SK-N-SH treated with all-trans-retinoic acid at 6 μM for 48 hours (cell line): ENCODE measurements at regions not wholly inside any gene's neighbourhood (a gene's known extent, or its start where the extent isn't known, plus 50 kb on each side); places are given as distances from the start of the nearest gene placed in this dataset.

Source experiments
- ATAC-seq: fragments of 200-7000 bp; cut with Tn5 transposase; 3 replicates; pipeline ENCODE4 v1.9.1; 2020; ENCODE audit warnings: mild to moderate bottlenecking, moderate library complexity
- ARNTL ChIP-seq: fragments of 450-650 bp; formaldehyde crosslinking; IDR thresholded peaks from 2 replicates; pipeline ENCODE4 v1.5.0; 2020; ENCODE audit warnings: low read depth, mild to moderate bottlenecking, moderate library complexity, borderline replicate concordance
- BACH2 ChIP-seq: fragments of 250-450 bp; sonication (Bioruptor Pico); IDR thresholded peaks from 2 replicates; pipeline ENCODE4 v1.9.0; 2021; ENCODE audit warnings: mild to moderate bottlenecking, borderline replicate concordance
- CSDC2 ChIP-seq: fragments of 250-450 bp; sonication (Bioruptor Pico); IDR thresholded peaks from 2 replicates; pipeline ENCODE4 v1.5.0; 2020; ENCODE audit warnings: mild to moderate bottlenecking, moderate library complexity
- ESRRG ChIP-seq: fragments of 250-450 bp; sonication (Bioruptor Pico); IDR thresholded peaks from 2 replicates; pipeline ENCODE4 v1.6.1; 2021; ENCODE audit warnings: mild to moderate bottlenecking
- GLIS3 ChIP-seq: fragments of 250-450 bp; sonication (Bioruptor Pico); IDR thresholded peaks from 2 replicates; pipeline ENCODE4 v1.5.0; 2020; ENCODE audit warnings: mild to moderate bottlenecking, moderate library complexity
- ISL1 ChIP-seq: fragments of 250-450 bp; sonication (Bioruptor Pico); IDR thresholded peaks from 2 replicates; pipeline ENCODE4 v2.1.2; 2022; ENCODE audit warnings: mild to moderate bottlenecking, moderate library complexity
- OSR1 ChIP-seq: fragments of 250-450 bp; sonication (Bioruptor Pico); IDR thresholded peaks from 2 replicates; pipeline ENCODE4 v1.8.0; 2022; ENCODE audit warnings: moderate library complexity, mild to moderate bottlenecking, inconsistent platforms
- PPARA ChIP-seq: fragments of 250-450 bp; sonication (Bioruptor Pico); IDR thresholded peaks from 2 replicates; pipeline ENCODE4 v1.5.0; 2020; ENCODE audit warnings: mild to moderate bottlenecking, borderline replicate concordance
- RARB ChIP-seq: fragments of 250-450 bp; sonication (Bioruptor Pico); IDR thresholded peaks from 2 replicates; pipeline ENCODE4 v1.8.0; 2021; ENCODE audit warnings: mild to moderate bottlenecking, moderate library complexity
- TCF4 ChIP-seq: fragments of 250-450 bp; sonication (Bioruptor Pico); IDR thresholded peaks from 2 replicates; pipeline ENCODE4 v1.8.0; 2021; ENCODE audit warnings: mild to moderate bottlenecking, moderate library complexity, borderline replicate concordance
- TOX ChIP-seq: fragments of 250-450 bp; sonication (Bioruptor Pico); IDR thresholded peaks from 2 replicates; pipeline ENCODE4 v1.8.0; 2021; ENCODE audit warnings: mild to moderate bottlenecking, moderate library complexity, borderline replicate concordance
- ZFP30 ChIP-seq: fragments of 450-650 bp; formaldehyde crosslinking; IDR thresholded peaks from 2 replicates; pipeline ENCODE4 v1.5.0; 2022; ENCODE audit warnings: mild to moderate bottlenecking, moderate library complexity
- ZNF70 ChIP-seq: fragments of 450-650 bp; formaldehyde crosslinking; IDR thresholded peaks from 2 replicates; pipeline ENCODE4 v1.5.0; 2020; ENCODE audit warnings: mild to moderate bottlenecking, moderate library complexity
- ZNF8 ChIP-seq: fragments of 450-650 bp; formaldehyde crosslinking; IDR thresholded peaks from 2 replicates; pipeline ENCODE4 v1.5.0; 2020; ENCODE audit warnings: mild to moderate bottlenecking, moderate library complexity
- TF ChIP-seq, protein P1 (sequence below): fragments of 250-450 bp; sonication (Bioruptor Pico); IDR thresholded peaks from 2 replicates; pipeline ENCODE4 v1.5.1; 2021; ENCODE audit warnings: mild to moderate bottlenecking, moderate library complexity
- TF ChIP-seq, protein P2 (sequence below): fragments of 250-450 bp; sonication (Bioruptor Pico); IDR thresholded peaks from 2 replicates; pipeline ENCODE4 v1.8.0; 2020; ENCODE audit warnings: mild to moderate bottlenecking, moderate library complexity, borderline replicate concordance
- TF ChIP-seq, protein P3 (sequence below): fragments of 250-450 bp; sonication (Bioruptor Pico); IDR thresholded peaks from 2 replicates; pipeline ENCODE4 v1.5.0; 2020; ENCODE audit warnings: mild to moderate bottlenecking, moderate library complexity
- TF ChIP-seq, protein P4 (sequence below): fragments of 250-450 bp; sonication (Bioruptor Pico); IDR thresholded peaks from 2 replicates; pipeline ENCODE4 v1.8.0; 2021; ENCODE audit warnings: low read depth, mild to moderate bottlenecking, moderate library complexity, borderline replicate concordance

DNA sequence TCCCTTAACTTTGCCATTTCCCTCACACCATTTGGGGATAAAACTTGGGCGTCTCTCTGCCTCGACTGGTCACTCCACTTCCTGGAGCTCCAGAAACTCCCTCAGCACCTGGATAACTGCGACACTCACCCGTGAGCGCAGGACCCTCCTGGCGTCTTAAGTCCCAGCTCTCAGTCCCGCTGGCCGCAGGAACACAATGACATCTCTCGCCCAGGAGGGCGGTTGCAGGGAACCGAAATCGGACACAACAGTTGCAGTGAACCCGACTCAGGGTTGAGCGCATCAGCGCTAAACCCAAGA lies 370.9 kb upstream of the SMIM31 start:
- TF ChIP-seq GLIS3 (CRISPR knock-in tag) (no peak), PPARA (CRISPR knock-in tag) (no peak), RARB (CRISPR knock-in tag) (no peak), OSR1 (no peak), ZFP30 (CRISPR knock-in tag) (no peak), TOX (CRISPR knock-in tag) (no peak), TCF4 (CRISPR knock-in tag) (no peak), CSDC2 (no peak), ARNTL (CRISPR knock-in tag) (no peak), ZNF8 (no peak), ISL1 (CRISPR knock-in tag) (no peak), BACH2 (CRISPR knock-in tag) (no peak), ESRRG (CRISPR knock-in tag) (no peak), ZNF70 (CRISPR knock-in tag) (no peak)
- TF ChIP-seq, protein P1, sequence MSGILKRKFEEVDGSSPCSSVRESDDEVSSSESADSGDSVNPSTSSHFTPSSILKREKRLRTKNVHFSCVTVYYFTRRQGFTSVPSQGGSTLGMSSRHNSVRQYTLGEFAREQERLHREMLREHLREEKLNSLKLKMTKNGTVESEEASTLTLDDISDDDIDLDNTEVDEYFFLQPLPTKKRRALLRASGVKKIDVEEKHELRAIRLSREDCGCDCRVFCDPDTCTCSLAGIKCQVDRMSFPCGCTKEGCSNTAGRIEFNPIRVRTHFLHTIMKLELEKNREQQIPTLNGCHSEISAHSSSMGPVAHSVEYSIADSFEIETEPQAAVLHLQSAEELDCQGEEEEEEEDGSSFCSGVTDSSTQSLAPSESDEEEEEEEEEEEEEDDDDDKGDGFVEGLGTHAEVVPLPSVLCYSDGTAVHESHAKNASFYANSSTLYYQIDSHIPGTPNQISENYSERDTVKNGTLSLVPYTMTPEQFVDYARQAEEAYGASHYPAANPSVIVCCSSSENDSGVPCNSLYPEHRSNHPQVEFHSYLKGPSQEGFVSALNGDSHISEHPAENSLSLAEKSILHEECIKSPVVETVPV (CRISPR knock-in tag), result no peak
- TF ChIP-seq, protein P2, sequence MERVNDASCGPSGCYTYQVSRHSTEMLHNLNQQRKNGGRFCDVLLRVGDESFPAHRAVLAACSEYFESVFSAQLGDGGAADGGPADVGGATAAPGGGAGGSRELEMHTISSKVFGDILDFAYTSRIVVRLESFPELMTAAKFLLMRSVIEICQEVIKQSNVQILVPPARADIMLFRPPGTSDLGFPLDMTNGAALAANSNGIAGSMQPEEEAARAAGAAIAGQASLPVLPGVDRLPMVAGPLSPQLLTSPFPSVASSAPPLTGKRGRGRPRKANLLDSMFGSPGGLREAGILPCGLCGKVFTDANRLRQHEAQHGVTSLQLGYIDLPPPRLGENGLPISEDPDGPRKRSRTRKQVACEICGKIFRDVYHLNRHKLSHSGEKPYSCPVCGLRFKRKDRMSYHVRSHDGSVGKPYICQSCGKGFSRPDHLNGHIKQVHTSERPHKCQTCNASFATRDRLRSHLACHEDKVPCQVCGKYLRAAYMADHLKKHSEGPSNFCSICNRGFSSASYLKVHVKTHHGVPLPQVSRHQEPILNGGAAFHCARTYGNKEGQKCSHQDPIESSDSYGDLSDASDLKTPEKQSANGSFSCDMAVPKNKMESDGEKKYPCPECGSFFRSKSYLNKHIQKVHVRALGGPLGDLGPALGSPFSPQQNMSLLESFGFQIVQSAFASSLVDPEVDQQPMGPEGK (CRISPR knock-in tag), result no peak
- TF ChIP-seq, protein P3, sequence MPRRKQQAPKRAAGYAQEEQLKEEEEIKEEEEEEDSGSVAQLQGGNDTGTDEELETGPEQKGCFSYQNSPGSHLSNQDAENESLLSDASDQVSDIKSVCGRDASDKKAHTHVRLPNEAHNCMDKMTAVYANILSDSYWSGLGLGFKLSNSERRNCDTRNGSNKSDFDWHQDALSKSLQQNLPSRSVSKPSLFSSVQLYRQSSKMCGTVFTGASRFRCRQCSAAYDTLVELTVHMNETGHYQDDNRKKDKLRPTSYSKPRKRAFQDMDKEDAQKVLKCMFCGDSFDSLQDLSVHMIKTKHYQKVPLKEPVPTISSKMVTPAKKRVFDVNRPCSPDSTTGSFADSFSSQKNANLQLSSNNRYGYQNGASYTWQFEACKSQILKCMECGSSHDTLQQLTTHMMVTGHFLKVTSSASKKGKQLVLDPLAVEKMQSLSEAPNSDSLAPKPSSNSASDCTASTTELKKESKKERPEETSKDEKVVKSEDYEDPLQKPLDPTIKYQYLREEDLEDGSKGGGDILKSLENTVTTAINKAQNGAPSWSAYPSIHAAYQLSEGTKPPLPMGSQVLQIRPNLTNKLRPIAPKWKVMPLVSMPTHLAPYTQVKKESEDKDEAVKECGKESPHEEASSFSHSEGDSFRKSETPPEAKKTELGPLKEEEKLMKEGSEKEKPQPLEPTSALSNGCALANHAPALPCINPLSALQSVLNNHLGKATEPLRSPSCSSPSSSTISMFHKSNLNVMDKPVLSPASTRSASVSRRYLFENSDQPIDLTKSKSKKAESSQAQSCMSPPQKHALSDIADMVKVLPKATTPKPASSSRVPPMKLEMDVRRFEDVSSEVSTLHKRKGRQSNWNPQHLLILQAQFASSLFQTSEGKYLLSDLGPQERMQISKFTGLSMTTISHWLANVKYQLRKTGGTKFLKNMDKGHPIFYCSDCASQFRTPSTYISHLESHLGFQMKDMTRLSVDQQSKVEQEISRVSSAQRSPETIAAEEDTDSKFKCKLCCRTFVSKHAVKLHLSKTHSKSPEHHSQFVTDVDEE (CRISPR knock-in tag), result no peak
- TF ChIP-seq, protein P4, sequence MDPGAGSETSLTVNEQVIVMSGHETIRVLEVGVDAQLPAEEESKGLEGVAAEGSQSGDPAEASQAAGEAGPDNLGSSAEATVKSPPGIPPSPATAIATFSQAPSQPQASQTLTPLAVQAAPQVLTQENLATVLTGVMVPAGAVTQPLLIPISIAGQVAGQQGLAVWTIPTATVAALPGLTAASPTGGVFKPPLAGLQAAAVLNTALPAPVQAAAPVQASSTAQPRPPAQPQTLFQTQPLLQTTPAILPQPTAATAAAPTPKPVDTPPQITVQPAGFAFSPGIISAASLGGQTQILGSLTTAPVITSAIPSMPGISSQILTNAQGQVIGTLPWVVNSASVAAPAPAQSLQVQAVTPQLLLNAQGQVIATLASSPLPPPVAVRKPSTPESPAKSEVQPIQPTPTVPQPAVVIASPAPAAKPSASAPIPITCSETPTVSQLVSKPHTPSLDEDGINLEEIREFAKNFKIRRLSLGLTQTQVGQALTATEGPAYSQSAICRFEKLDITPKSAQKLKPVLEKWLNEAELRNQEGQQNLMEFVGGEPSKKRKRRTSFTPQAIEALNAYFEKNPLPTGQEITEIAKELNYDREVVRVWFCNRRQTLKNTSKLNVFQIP (CRISPR knock-in tag), result no peak
- peak; percentile 27; the same call in 2 of the 3 replicates for ATAC-seq

DNA sequence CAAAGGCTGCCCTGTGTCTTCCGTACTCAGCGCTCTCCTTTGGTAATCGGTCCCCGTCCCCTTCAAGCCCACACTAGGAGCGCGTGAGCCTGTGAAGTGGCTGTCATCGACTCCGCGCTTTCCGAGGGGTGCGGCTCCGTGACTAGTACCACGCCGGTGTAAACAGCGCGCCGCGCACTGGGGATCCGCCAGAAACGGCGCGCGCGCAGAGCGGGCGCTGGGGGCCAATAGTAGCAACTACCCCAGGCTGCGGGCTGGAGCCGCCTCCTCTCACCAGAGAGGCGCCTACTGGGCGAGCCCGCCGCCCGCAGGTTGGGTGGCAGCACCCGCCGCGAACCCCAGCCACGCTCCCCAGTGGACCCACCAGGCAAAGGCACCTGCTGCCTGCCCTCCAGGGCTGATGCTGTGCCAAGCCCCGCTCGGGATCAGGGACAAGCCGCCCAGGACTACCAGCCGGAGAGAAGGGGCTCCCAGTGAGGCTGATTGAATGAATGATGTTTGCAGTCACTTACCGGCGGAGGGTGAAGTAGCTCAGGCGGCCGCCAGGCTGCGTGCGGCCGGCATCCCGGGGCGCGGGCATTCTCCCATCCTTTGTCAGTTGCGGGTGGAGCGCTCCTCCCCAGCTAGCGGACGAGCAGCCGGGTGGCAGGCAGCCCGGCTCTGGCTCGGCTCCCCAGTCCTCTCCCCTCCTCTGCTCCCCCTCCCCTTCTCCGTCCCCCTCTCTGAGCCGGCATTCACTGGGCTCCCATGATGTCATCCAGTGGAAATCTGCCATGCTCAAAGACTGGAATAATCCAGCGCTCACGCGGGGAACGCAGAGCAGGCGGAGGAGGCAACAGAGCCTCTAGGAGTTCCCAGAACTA lies 370.3 kb upstream of the SMIM31 start:
- TF ChIP-seq ZFP30 (CRISPR knock-in tag), result no peak
- TF ChIP-seq, protein P3 (CRISPR knock-in tag), result no peak
- TF ChIP-seq, protein P2 (CRISPR knock-in tag), result no peak
- ATAC-seq, result peak; percentile 44; the same call in 2 of the 3 replicates
